GM11168 (cell line): ENCODE measurements at regions not wholly inside any gene's neighbourhood (a gene's known extent, or its start where the extent isn't known, plus 50 kb on each side); places are given as distances from the start of the nearest gene placed in this dataset.

Experiments used
- in situ Hi-C: fragments of 300-500 bp; cut with MboI; formaldehyde crosslinking; loops from one replicate; pipeline ENCODE4 v1.12.0; 2022; ENCODE audit warnings: low sequenced_read_pairs; ENCODE audit not compliant: unreplicated experiment

GRCh38 chr18:57921708-57922107, 118.6 kb upstream of the ATP8B1 start:
- in situ Hi-C loops: no loop called here

GRCh38 chr18:57920036-57920435, 116.9 kb upstream of the ATP8B1 start:
- in situ Hi-C loops: no loop called here

- in situ Hi-C loops: no loop called here
These were observed 115.5 kb upstream of the ATP8B1 start for GRCh38 chr18:57918601-57919000.

- in situ Hi-C loops: no loop called here
These were observed 113.6 kb upstream of the ATP8B1 start for GRCh38 chr18:57916684-57917083.

GRCh38 chr18:57915865-57916582, 112.9 kb upstream of the ATP8B1 start:
- in situ Hi-C loops: no loop called here

GRCh38 chr18:57915248-57915647, 112.1 kb upstream of the ATP8B1 start:
- in situ Hi-C loops: no loop called here

GRCh38 chr18:57913686-57914085, 110.6 kb upstream of the ATP8B1 start:
- in situ Hi-C loops: no loop called here

GRCh38 chr18:57910817-57911216, 107.7 kb upstream of the ATP8B1 start:
- in situ Hi-C loops: no loop called here

- in situ Hi-C loops: no loop called here
These were observed 107.0 kb upstream of the ATP8B1 start for GRCh38 chr18:57910134-57910533.

- in situ Hi-C loops: no loop called here
These were observed 106.5 kb upstream of the ATP8B1 start for GRCh38 chr18:57909620-57910019.

- in situ Hi-C loops: no loop called here
These were observed 105.0 kb upstream of the ATP8B1 start for GRCh38 chr18:57908092-57908491.

- in situ Hi-C loops: no loop called here
These were observed 104.4 kb upstream of the ATP8B1 start for GRCh38 chr18:57907550-57907949.

- in situ Hi-C loops: no loop called here
These were observed 103.7 kb upstream of the ATP8B1 start for GRCh38 chr18:57906852-57907251.

- in situ Hi-C loops: no loop called here
These were observed 101.4 kb upstream of the ATP8B1 start for GRCh38 chr18:57904535-57904934.

GRCh38 chr18:57902721-57903120, 99.6 kb upstream of the ATP8B1 start:
- in situ Hi-C loops: no loop called here

GRCh38 chr18:57901825-57902589, 98.9 kb upstream of the ATP8B1 start:
- in situ Hi-C loops: no loop called here

- in situ Hi-C loops: no loop called here
These were observed 97.9 kb upstream of the ATP8B1 start for GRCh38 chr18:57900906-57901435.

- in situ Hi-C loops: no loop called here
These were observed 95.5 kb upstream of the ATP8B1 start for GRCh38 chr18:57898506-57899124.

- in situ Hi-C loops: no loop called here
These were observed 92.1 kb upstream of the ATP8B1 start for GRCh38 chr18:57895182-57895581.

- in situ Hi-C loops: no loop called here
These were observed 88.7 kb upstream of the ATP8B1 start for GRCh38 chr18:57891707-57892391.

GRCh38 chr18:57890266-57890665, 87.2 kb upstream of the ATP8B1 start:
- in situ Hi-C loops: no loop called here
